DND-41 (cell line): ENCODE measurements at regions not wholly inside any gene's neighbourhood (a gene's known extent, or its start where the extent isn't known, plus 50 kb on each side); places are given as distances from the start of the nearest gene placed in this dataset.

Experiments
- CTCF ChIP-seq: IDR thresholded peaks from 2 replicates; pipeline ENCODE4 v1.5.1; 2012; ENCODE audit warnings: borderline replicate concordance, low read length, moderate library complexity, mild to moderate bottlenecking; ENCODE audit not compliant: poor library complexity, severe bottlenecking; ENCODE audit errors: extremely low read depth
- EZH2 ChIP-seq: IDR thresholded peaks from 3 replicates; pipeline ENCODE4 v1.6.1; 2012; ENCODE audit warnings: borderline replicate concordance, low read depth, mild to moderate bottlenecking, moderate library complexity, low read length, inconsistent platforms; ENCODE audit not compliant: severe bottlenecking

- no peak for TF ChIP-seq CTCF
- no peak for TF ChIP-seq EZH2
Measured at GRCh38 chr14:41393512-41393911, 213.2 kb upstream of the LRFN5 start.
